Gastrocnemius medialis (tissue), 4 donors: ENCODE measurements at regions not wholly inside any gene's neighbourhood (a gene's known extent, or its start where the extent isn't known, plus 50 kb on each side); places are given as distances from the start of the nearest gene placed in this dataset.

Experiments
- ATAC-seq, 2 donors: fragments of 150-250 bp; one replicate each; pipeline ENCODE4 v1.9.1; 2016
- DNase-seq, 2 donors: peaks; one replicate each; pipeline ENCODE4 v3.0.0-alpha.2; 2019
- H3K27ac ChIP-seq, 4 donors: fragments of 200-600 bp; sonication (generic); 1 replicate in 1 of 4; 2 replicates in 3 of 4; pipeline ENCODE4 v1.5.1; 2016 to 2018; ENCODE audit warnings: mild to moderate bottlenecking in 2 of 4, moderate library complexity in 1 of 4
- H3K27me3 ChIP-seq, 3 donors: fragments of 200-600 bp; sonication (generic) in 2 of 3; 1 replicate in 1 of 3; 2 replicates in 2 of 3; pipeline versions ENCODE4 v1.5.1 to v1.6.0; 2016 to 2019; ENCODE audit warnings: mild to moderate bottlenecking in 1 of 3, moderate library complexity in 1 of 3
- H3K36me3 ChIP-seq, 2 donors: fragments of 200-600 bp; sonication (generic) in 1 of 2; one replicate each; pipeline ENCODE4 v1.5.1; 2017 to 2018
- H3K4me1 ChIP-seq, 2 donors: fragments of 200-600 bp; sonication (generic) in 1 of 2; one replicate each; pipeline ENCODE4 v1.5.1; 2016 to 2017; ENCODE audit warnings: mild to moderate bottlenecking in 2 of 2
- H3K4me3 ChIP-seq, 4 donors: fragments of 200-600 bp; sonication (generic) in 3 of 4; 1 replicate in 1 of 4; 2 replicates in 3 of 4; pipeline ENCODE4 v1.5.1; 2016 to 2019; ENCODE audit warnings: mild to moderate bottlenecking in 2 of 4
- H3K9me3 ChIP-seq, 3 donors: fragments of 200-600 bp; sonication (generic) in 2 of 3; 1 replicate in 1 of 3; 2 replicates in 2 of 3; pipeline ENCODE4 v1.5.1; 2016 to 2019
- POLR2A ChIP-seq, 2 donors: fragments of 450-650 bp; IDR thresholded peaks; one replicate each; pipeline ENCODE4 v1.6.1; 2017; ENCODE audit warnings: antibody characterized with exemption in 2 of 2, mild to moderate bottlenecking in 2 of 2, moderate library complexity in 2 of 2
- in situ Hi-C, 4 donors: fragments of 200-750 bp; cut with MboI; loops; one replicate each; pipeline versions ENCODE4 v1.15.0 to v1.8.0; 2017; ENCODE audit warnings: low sequenced_read_pairs in 4 of 4
- intact Hi-C: fragments of 100-400 bp; cut with DNase I; formaldehyde crosslinking; loops from one replicate; pipeline ENCODE4 v1.15.1; 2023; ENCODE audit warnings: low total_unique reads
- TF ChIP-seq, protein P1 (sequence below), 5 experiments: fragments of 450-650 bp in 3 of 5; fragments of 200-600 bp in 2 of 5; sonication (generic) in 2 of 5; IDR thresholded peaks in 4 of 5; conservative IDR thresholded peaks in 1 of 5; 1 replicate in 4 of 5; 2 replicates in 1 of 5; pipeline ENCODE4 v1.5.1; 2016 to 2019; ENCODE audit warnings: antibody characterized with exemption in 5 of 5, mild to moderate bottlenecking in 3 of 5, moderate library complexity in 3 of 5

DNA sequence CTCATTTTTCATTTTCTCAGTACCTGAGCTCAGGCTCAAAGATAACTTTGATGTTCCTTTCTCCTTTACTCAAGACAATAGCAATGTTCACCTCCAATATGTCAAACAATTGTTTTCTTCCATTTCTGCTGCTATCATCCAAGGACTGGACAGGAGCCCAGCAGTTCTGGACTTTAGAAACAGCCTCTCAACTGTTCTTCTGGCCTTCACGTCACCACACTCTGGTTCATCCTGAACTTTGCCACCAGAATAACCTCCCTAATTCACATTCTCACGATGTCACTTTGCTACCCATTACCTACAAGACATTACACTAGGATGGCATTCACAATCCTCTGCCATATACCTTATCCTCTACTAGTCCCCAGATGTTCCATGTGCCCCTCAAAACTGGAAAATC is 60.6 kb upstream of the PLEKHG1 start:
- Histone ChIP-seq H3K4me1 (no peaks in the 10 kb centered on the region), H3K27me3 (no peaks in the 10 kb centered on the region), H3K36me3 (no peaks in the 10 kb centered on the region), H3K27ac (no peak overlapping the region), H3K4me3 (no peak overlapping the region), H3K9me3 (no peaks in the 10 kb centered on the region)
- DNase-seq (no peak), ATAC-seq (no peak)
- intact Hi-C loops = no loop called here
- TF ChIP-seq, protein P1, sequence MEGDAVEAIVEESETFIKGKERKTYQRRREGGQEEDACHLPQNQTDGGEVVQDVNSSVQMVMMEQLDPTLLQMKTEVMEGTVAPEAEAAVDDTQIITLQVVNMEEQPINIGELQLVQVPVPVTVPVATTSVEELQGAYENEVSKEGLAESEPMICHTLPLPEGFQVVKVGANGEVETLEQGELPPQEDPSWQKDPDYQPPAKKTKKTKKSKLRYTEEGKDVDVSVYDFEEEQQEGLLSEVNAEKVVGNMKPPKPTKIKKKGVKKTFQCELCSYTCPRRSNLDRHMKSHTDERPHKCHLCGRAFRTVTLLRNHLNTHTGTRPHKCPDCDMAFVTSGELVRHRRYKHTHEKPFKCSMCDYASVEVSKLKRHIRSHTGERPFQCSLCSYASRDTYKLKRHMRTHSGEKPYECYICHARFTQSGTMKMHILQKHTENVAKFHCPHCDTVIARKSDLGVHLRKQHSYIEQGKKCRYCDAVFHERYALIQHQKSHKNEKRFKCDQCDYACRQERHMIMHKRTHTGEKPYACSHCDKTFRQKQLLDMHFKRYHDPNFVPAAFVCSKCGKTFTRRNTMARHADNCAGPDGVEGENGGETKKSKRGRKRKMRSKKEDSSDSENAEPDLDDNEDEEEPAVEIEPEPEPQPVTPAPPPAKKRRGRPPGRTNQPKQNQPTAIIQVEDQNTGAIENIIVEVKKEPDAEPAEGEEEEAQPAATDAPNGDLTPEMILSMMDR (IDR thresholded peaks at IDR 0.05 in 4 of 5, conservative IDR thresholded peaks at IDR 0.05 in 1 of 5) = no peak
- no peak for TF ChIP-seq POLR2A (IDR thresholded peaks at IDR 0.05)
- in situ Hi-C loops = no loop called here

- no peak overlapping the region for H3K27ac ChIP-seq
- TF ChIP-seq POLR2A (IDR thresholded peaks at IDR 0.05) = no peak
- TF ChIP-seq, protein P1 (IDR thresholded peaks at IDR 0.05 in 4 of 5, conservative IDR thresholded peaks at IDR 0.05 in 1 of 5) = no peak
- intact Hi-C loops (no loop called here), in situ Hi-C loops (no loop called here)
- ATAC-seq = no peak
- no peaks in the 10 kb centered on the region for H3K36me3 ChIP-seq
- H3K4me1 ChIP-seq = no peaks in the 10 kb centered on the region
- no peak for DNase-seq
- no peaks in the 10 kb centered on the region for H3K9me3 ChIP-seq
- no peaks in the 10 kb centered on the region for H3K27me3 ChIP-seq
- H3K4me3 ChIP-seq = no peak overlapping the region
Observed at GRCh38 chr6:150539568-150539967, 60.1 kb upstream of the PLEKHG1 start.

DNA sequence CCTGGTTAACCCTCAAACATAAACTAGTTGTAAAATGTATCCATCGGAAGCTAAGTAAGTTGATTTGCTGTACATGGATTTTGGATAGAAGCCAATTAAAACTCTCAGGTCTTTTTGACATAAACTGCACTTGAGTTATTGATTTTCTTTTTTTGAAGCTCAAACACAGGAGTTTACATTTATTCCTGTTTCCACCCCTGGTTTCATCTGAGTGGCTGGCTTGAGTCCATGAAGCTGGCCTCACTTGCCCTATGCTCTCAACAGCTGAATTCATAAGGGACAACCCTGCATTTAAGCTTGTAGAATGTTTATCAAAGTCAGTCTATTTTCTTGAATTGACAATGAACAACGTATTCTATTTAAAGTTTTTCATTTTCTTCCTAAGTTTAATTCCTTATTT is 58.1 kb upstream of the PLEKHG1 start:
- H3K4me1 ChIP-seq = no peaks in the 10 kb centered on the region
- in situ Hi-C loops (no loop called here), intact Hi-C loops (no loop called here)
- H3K9me3 ChIP-seq = no peaks in the 10 kb centered on the region
- H3K27ac ChIP-seq = no peak overlapping the region
- no peaks in the 10 kb centered on the region for H3K27me3 ChIP-seq
- H3K36me3 ChIP-seq = no peaks in the 10 kb centered on the region
- ATAC-seq = no peak
- DNase-seq = no peak
- no peak for TF ChIP-seq POLR2A (IDR thresholded peaks at IDR 0.05)
- TF ChIP-seq, protein P1 (IDR thresholded peaks at IDR 0.05 in 4 of 5, conservative IDR thresholded peaks at IDR 0.05 in 1 of 5) = no peak
- H3K4me3 ChIP-seq = no peak overlapping the region

GRCh38 chr6:150543178-150543577 is 56.5 kb upstream of the PLEKHG1 start:
- Histone ChIP-seq H3K27ac (no peak overlapping the region), H3K4me1 (no peaks in the 10 kb centered on the region), H3K4me3 (no peak overlapping the region), H3K36me3 (no peaks in the 10 kb centered on the region), H3K27me3 (no peaks in the 10 kb centered on the region), H3K9me3 (no peaks in the 10 kb centered on the region)
- TF ChIP-seq POLR2A (IDR thresholded peaks at IDR 0.05) = no peak
- TF ChIP-seq, protein P1 (IDR thresholded peaks at IDR 0.05 in 4 of 5, conservative IDR thresholded peaks at IDR 0.05 in 1 of 5) = no peak
- in situ Hi-C loops = no loop called here
- no peak for DNase-seq
- intact Hi-C loops = no loop called here
- ATAC-seq = no peak

GRCh38 chr6:150544793-150545192 is 54.9 kb upstream of the PLEKHG1 start:
- in situ Hi-C loops = no loop called here

More at GRCh38 chr6:150544793-150545192, 54.9 kb upstream of the PLEKHG1 start:
- no peaks in the 10 kb centered on the region for H3K4me1 ChIP-seq
- H3K27ac ChIP-seq = no peak overlapping the region
- no peaks in the 10 kb centered on the region for H3K27me3 ChIP-seq
- DNase-seq (no peak), ATAC-seq (no peak)
- no peak overlapping the region for H3K4me3 ChIP-seq
- no peaks in the 10 kb centered on the region for H3K36me3 ChIP-seq
- TF ChIP-seq, protein P1 (IDR thresholded peaks at IDR 0.05 in 4 of 5, conservative IDR thresholded peaks at IDR 0.05 in 1 of 5) = no peak
- TF ChIP-seq POLR2A (IDR thresholded peaks at IDR 0.05) = no peak
- no peaks in the 10 kb centered on the region for H3K9me3 ChIP-seq
- intact Hi-C loops = no loop called here
